ENCODE measurements at regions not wholly inside any gene's neighbourhood (a gene's known extent, or its start where the extent isn't known, plus 50 kb on each side); places are given as distances from the start of the nearest gene placed in this dataset.

DNA sequence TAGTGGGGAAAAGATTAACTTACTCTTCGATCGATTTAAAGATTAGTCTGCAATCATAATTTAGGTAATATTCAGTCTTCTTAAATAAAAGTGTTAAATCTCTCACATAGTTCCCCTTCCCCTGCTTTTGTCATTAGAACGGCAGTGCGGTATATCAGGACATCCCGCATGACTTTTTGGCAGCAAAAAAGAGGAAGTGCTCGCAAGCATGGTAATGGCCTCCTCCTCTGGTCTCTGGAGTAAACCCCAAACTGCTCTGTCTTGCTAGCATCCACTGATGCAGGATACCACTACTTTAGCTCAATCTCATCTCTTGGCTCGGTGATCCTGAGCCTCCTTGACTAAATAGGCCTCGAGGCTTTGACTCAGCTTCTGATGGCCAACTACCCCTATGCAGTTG lies 78.7 kb upstream of the VAV3 start:
- TF ChIP-seq, protein P1, sequence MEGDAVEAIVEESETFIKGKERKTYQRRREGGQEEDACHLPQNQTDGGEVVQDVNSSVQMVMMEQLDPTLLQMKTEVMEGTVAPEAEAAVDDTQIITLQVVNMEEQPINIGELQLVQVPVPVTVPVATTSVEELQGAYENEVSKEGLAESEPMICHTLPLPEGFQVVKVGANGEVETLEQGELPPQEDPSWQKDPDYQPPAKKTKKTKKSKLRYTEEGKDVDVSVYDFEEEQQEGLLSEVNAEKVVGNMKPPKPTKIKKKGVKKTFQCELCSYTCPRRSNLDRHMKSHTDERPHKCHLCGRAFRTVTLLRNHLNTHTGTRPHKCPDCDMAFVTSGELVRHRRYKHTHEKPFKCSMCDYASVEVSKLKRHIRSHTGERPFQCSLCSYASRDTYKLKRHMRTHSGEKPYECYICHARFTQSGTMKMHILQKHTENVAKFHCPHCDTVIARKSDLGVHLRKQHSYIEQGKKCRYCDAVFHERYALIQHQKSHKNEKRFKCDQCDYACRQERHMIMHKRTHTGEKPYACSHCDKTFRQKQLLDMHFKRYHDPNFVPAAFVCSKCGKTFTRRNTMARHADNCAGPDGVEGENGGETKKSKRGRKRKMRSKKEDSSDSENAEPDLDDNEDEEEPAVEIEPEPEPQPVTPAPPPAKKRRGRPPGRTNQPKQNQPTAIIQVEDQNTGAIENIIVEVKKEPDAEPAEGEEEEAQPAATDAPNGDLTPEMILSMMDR (IDR thresholded peaks at IDR 0.05), result no peak
- no peak for TF ChIP-seq ZFX (IDR thresholded peaks at IDR 0.05; ENCODE audit: borderline replicate concordance)

All from 22Rv1 (cell line).